ENCODE measurements at regions not wholly inside any gene's neighbourhood (a gene's known extent, or its start where the extent isn't known, plus 50 kb on each side); places are given as distances from the start of the nearest gene placed in this dataset.

DNA sequence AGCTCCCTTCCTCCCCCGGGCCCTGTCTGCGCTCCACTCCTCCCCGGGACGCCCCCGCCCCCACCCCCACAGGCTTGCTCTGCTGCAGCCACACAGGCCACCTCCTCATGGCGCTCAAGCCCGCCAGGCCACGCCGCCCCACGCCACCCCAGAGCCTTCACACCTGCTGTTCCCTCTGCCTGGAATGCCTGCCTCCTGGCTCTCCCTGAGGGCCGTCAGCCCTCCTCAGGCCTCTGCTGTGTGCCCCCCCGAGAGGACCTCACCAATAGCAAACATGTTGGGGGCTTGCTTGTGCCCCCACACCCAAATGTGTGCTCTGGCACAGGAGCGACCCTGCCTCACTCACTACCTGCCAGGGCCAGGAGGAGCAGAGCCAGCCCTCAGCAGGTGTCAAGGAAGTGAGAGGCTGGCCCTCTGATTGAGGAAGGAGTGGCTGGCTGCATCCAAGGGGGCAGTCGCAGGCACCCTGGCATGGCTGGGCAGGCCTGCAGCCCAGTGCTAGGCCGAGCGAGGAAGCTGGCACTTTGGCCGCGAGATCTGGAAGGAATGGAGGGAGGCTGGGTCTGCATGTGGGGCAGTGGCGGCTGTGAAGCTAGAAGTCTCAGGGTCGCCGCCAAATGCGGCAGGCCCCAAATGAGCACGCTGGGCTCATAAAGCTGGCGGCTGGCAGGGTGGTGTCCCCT, 86.5 kb downstream of the INHBB start:
- H3K4me3 ChIP-seq = no peak overlapping the region
- H3K36me3 ChIP-seq = no peaks in the 10 kb centered on the region
- H3K4me1 ChIP-seq = no peaks in the 10 kb centered on the region
- DNase-seq = peak in 1 of 3 donors; percentile 34
- H3K9me3 ChIP-seq = no peaks in the 10 kb centered on the region
- TF ChIP-seq POLR2A (IDR thresholded peaks at IDR 0.05) = no peak
- TF ChIP-seq, protein P1, sequence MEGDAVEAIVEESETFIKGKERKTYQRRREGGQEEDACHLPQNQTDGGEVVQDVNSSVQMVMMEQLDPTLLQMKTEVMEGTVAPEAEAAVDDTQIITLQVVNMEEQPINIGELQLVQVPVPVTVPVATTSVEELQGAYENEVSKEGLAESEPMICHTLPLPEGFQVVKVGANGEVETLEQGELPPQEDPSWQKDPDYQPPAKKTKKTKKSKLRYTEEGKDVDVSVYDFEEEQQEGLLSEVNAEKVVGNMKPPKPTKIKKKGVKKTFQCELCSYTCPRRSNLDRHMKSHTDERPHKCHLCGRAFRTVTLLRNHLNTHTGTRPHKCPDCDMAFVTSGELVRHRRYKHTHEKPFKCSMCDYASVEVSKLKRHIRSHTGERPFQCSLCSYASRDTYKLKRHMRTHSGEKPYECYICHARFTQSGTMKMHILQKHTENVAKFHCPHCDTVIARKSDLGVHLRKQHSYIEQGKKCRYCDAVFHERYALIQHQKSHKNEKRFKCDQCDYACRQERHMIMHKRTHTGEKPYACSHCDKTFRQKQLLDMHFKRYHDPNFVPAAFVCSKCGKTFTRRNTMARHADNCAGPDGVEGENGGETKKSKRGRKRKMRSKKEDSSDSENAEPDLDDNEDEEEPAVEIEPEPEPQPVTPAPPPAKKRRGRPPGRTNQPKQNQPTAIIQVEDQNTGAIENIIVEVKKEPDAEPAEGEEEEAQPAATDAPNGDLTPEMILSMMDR (IDR thresholded peaks at IDR 0.05) = no peak
- H3K27me3 ChIP-seq = no peaks in the 10 kb centered on the region
- H3K27ac ChIP-seq = no peak overlapping the region

DNA sequence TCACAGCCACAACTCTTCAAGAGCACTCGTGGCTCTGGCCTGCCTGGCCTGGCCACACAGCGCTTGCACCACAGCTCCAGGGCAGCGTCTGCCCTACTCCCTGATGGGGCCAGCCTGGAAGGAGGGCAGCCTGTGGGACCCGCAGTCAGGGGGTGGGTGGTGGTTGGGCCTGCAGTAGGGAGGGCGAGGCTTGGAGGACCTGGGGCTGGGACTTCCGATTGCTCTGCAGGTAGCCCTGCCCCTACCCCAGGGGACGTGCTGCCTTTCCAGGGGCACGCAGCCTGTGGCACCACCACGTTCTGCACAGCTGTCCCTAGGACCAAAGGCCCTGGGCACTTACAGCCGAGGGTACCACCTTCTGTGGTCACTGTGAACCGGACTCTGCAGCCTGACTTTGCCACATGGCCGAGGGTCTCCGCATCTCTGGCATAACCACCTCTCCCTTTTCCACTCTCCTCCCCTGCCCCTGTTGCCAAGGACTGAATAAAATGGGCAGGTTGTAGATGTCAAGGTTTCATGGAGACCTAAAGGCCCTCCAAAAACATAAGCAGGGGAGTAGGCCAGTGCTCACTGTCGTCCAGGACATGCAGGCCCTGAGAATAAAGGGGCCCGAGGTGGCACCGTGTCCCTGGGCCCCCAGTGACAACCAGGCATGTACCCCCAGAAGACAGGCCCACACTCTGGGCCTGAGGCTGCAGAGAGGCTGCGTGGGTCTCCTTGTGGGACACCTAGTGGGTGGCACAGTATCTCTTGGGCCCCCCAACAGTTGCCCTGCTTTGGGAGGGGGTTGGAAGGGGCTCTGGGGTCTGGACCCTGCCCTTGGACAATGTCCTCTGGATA, 87.3 kb downstream of the INHBB start:
- Histone ChIP-seq H3K4me1 (no peaks in the 10 kb centered on the region), H3K27me3 (no peaks in the 10 kb centered on the region), H3K36me3 (no peaks in the 10 kb centered on the region), H3K4me3 (no peak overlapping the region), H3K27ac (no peak overlapping the region), H3K9me3 (no peaks in the 10 kb centered on the region)
- TF ChIP-seq, protein P1 (IDR thresholded peaks at IDR 0.05) = no peak
- TF ChIP-seq POLR2A (IDR thresholded peaks at IDR 0.05) = no peak
- DNase-seq = peak in 1 of 3 donors; percentile 32

DNA sequence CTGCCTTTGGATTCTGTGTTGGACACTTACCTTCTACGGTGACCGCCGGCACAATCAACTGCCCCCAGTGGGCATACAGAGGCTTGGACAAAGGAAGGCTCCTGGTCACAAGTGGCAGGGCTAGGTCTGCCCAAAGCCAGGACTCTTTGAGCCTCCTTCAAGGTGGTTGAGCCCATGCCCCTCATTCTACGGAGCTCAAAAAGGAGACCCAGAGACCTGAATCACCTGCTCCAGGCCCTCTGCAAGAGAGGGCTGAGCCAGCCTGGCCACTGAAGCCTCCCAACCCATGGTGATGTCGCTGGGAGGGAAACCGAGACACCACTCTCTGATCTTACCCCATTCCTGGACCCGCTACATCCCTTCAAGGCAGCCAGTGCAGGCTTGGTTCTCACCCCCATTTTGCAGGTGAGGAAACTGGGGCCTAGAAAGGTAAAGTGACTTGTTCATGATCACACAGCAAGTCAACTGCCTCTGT, 87.9 kb downstream of the INHBB start:
- TF ChIP-seq, protein P1 (IDR thresholded peaks at IDR 0.05) = no peak
- no peak for TF ChIP-seq POLR2A (IDR thresholded peaks at IDR 0.05)
- DNase-seq = peak in 1 of 3 donors; percentile 19
- Histone ChIP-seq H3K27ac (no peak overlapping the region), H3K4me1 (no peaks in the 10 kb centered on the region), H3K4me3 (no peak overlapping the region), H3K27me3 (no peaks in the 10 kb centered on the region), H3K9me3 (no peaks in the 10 kb centered on the region), H3K36me3 (no peaks in the 10 kb centered on the region)

DNA sequence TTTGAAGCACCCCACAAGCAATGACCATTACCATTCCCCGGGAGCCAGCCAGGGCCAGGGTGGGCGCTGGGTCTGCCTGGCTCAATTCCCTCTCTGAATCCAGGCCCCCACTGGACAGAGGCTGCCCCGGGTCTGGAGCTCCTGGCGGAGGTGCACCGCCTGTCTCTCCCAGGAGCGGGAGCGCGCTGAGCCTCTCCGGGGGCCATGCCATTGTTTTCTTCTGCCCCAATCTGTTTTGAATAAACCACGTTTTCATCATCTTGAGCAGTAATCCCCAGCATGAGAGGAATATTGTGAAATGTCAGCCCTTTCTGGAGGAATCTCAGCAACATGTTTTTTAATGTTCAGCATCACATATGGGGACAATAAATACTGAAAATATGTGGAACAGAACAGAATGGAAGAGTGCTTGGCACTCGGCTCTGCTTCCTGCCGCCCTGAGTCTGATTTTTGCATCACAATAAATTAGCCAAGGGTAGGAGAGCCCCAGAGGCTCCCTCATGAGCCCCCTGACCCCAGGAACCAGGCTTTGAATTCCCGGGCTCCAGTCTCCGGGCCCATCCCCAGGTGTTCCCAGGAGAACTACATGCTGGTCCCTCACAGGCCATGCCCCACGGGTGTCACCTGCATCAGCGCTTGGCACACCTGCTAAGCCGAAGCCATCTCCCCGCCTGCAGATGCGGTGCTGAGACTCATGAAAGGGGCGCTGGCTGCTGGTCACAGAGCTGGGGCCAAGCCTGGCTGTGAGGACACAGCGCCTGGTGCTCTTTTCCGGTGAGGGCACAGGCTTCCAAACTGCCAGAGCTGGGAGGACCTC, 88.8 kb downstream of the INHBB start:
- Histone ChIP-seq H3K4me3 (no peak overlapping the region), H3K27me3 (no peaks in the 10 kb centered on the region), H3K9me3 (no peaks in the 10 kb centered on the region), H3K36me3 (no peaks in the 10 kb centered on the region), H3K4me1 (no peaks in the 10 kb centered on the region), H3K27ac (no peak overlapping the region)
- TF ChIP-seq, protein P1 (IDR thresholded peaks at IDR 0.05) = no peak
- no peak for TF ChIP-seq POLR2A (IDR thresholded peaks at IDR 0.05)
- DNase-seq = peak in 1 of 3 donors; percentile 34

DNA sequence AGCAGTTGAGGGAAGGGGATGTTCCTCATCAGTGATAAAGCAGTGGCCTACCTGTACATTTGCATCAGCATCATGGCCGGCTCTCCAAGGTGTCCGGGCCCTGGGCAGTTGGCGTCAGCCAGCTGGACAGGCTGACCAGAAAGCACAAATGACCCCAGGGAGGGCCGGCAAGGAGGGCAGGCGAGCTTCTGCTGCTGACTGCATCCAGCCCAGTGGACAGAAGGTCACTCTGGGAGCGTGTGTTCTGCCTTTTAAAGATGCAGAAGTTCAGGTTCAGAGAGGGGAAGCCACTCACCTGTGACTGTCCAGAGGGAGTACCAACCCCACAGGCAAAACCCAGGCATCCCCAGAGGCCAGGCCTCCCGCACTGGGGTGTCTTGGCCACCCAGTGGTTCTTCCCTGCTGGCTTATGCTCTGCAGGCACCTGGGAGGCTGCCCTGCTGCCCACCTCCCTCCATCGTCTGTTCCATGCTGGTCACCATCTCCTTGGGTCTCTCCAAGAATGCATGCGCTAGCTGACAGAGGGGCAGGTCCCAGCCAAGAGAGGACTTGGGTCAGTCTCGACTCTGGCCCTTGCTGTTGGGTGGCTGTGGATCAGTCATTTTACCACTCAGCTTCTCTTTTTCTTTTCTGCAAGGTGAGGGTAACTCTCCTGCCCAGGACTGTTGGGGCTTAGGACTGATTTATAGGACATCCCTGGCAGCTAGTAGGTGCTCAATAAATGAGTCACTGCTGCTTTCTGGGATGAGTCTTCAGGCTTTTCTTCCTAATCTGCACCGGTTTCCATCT, 89.9 kb downstream of the INHBB start:
- H3K27ac ChIP-seq = no peak overlapping the region

More for the DNA sequence above, 89.9 kb downstream of the INHBB start:
- Histone ChIP-seq H3K27me3 (no peaks in the 10 kb centered on the region), H3K9me3 (no peaks in the 10 kb centered on the region), H3K36me3 (no peaks in the 10 kb centered on the region), H3K4me1 (no peaks in the 10 kb centered on the region), H3K4me3 (no peak overlapping the region)
- DNase-seq = peak in 1 of 3 donors; percentile 32
- TF ChIP-seq, protein P1 (IDR thresholded peaks at IDR 0.05) = no peak
- no peak for TF ChIP-seq POLR2A (IDR thresholded peaks at IDR 0.05)
